A549 (cell line): ENCODE measurements at regions not wholly inside any gene's neighbourhood (a gene's known extent, or its start where the extent isn't known, plus 50 kb on each side); places are given as distances from the start of the nearest gene placed in this dataset.

Experiments used
- ATAC-seq, 2 experiments: fragments of 200-7000 bp in 1 of 2; fragments of >200 bp in 1 of 2; cut with Nextera tagmentation in 1 of 2; cut with Tn5 transposase in 1 of 2; 3 replicates each; pipeline versions ENCODE4 v1.8.0 to v1.9.1; 2018 to 2020; ENCODE audit warnings: mild to moderate bottlenecking in 1 of 2, moderate library complexity in 1 of 2
- CTCF ChIA-PET: fragments of 300-600 bp; sonication (Branson Sonifier 250); formaldehyde crosslinking; extraction: SDS; loops from one replicate; lab custom pipeline; 2021; ENCODE audit warnings: antibody characterized with exemption, inconsistent platforms; lab: Yijun Ruan, JAX
- POLR2A ChIA-PET: fragments of 350-600 bp; formaldehyde crosslinking; extraction: SDS; loops from one replicate; lab custom pipeline; 2021; ENCODE audit warnings: antibody characterized with exemption, inconsistent platforms; lab: Yijun Ruan, JAX
- DNase-seq, 2 experiments: peaks; one replicate each; pipeline versions ENCODE4 v3.0.0 to v3.0.0-alpha.2; 2011 to 2016; ENCODE audit warnings: low read depth in 1 of 2, low spot score in 1 of 2
- FAIRE-seq: peaks from 2 replicates; lab custom pipeline; 2011; peaks lifted over from hg19 to GRCh38; lab: Jason Lieb, UNC
- H3K27ac ChIP-seq, 2 experiments: fragments of >200 bp; sonication (Bioruptor Twin); formaldehyde crosslinking; 3 replicates each; pipeline ENCODE4 v1.5.1; 2016 to 2017
- H3K4me1 ChIP-seq: fragments of >200 bp; sonication (Bioruptor Twin); formaldehyde crosslinking; 3 replicates; pipeline ENCODE4 v1.6.1; 2016
- H3K4me2 ChIP-seq: fragments of >200 bp; sonication (Bioruptor Twin); formaldehyde crosslinking; 3 replicates; pipeline ENCODE4 v1.6.1; 2016
- H3K4me3 ChIP-seq: fragments of >200 bp; sonication (Bioruptor Twin); formaldehyde crosslinking; 3 replicates; pipeline ENCODE4 v1.5.1; 2016
- H3K9me3 ChIP-seq: fragments of >200 bp; sonication (Bioruptor Twin); formaldehyde crosslinking; 3 replicates; pipeline ENCODE4 v1.6.1; 2016
- CBX2 ChIP-seq: fragments of 200-600 bp; sonication (generic); IDR thresholded peaks from 2 replicates; pipeline ENCODE4 v1.6.1; 2016; ENCODE audit warnings: low read depth, mild to moderate bottlenecking, borderline replicate concordance
- CEBPB ChIP-seq, 2 experiments: fragments of >200 bp in 1 of 2; sonication (Bioruptor Twin) in 1 of 2; formaldehyde crosslinking in 1 of 2; IDR thresholded peaks; 2 replicates each; pipeline ENCODE4 v1.6.1; 2012 to 2016
- EHF ChIP-seq: fragments of 250-450 bp; sonication (Bioruptor Pico); IDR thresholded peaks from 2 replicates; pipeline ENCODE4 v1.5.0; 2020; ENCODE audit warnings: mild to moderate bottlenecking
- EHMT2 ChIP-seq: fragments of 200-600 bp; sonication (generic); IDR thresholded peaks from 2 replicates; pipeline ENCODE4 v1.6.1; 2016; ENCODE audit warnings: antibody characterized with exemption, low read depth, mild to moderate bottlenecking, moderate library complexity
- EP300 ChIP-seq, 2 experiments: fragments of >200 bp; sonication (Bioruptor Twin); formaldehyde crosslinking; IDR thresholded peaks; 2 replicates in 1 of 2; 3 replicates in 1 of 2; pipeline ENCODE4 v1.6.1; 2016 to 2017
- FOSL2 ChIP-seq, 2 experiments: fragments of 450-650 bp in 1 of 2; fragments of >200 bp in 1 of 2; sonication (Bioruptor Twin) in 1 of 2; formaldehyde crosslinking; IDR thresholded peaks; 2 replicates each; pipeline versions ENCODE4 v1.5.0 to v1.6.1; 2016 to 2020; ENCODE audit warnings: mild to moderate bottlenecking in 1 of 2, moderate library complexity in 1 of 2
- FOXS1 ChIP-seq: fragments of 250-450 bp; sonication (Bioruptor Pico); IDR thresholded peaks from 2 replicates; pipeline ENCODE4 v1.5.0; 2020; ENCODE audit warnings: mild to moderate bottlenecking, moderate library complexity
- HOXA7 ChIP-seq: fragments of 250-450 bp; sonication (Bioruptor Pico); IDR thresholded peaks from 2 replicates; pipeline ENCODE4 v1.5.0; 2020; ENCODE audit warnings: mild to moderate bottlenecking, moderate library complexity
- HOXB5 ChIP-seq: fragments of 250-450 bp; sonication (Bioruptor Pico); IDR thresholded peaks from 2 replicates; pipeline ENCODE4 v1.5.0; 2020; ENCODE audit warnings: mild to moderate bottlenecking, moderate library complexity
- JUN ChIP-seq, 2 experiments: fragments of >200 bp; sonication (Bioruptor Twin); formaldehyde crosslinking; IDR thresholded peaks; 2 replicates in 1 of 2; 3 replicates in 1 of 2; pipeline ENCODE4 v1.6.1; 2016 to 2017
- JUNB ChIP-seq: fragments of >200 bp; sonication (Bioruptor Twin); formaldehyde crosslinking; IDR thresholded peaks from 2 replicates; pipeline ENCODE4 v1.6.1; 2016
- MAFK ChIP-seq: fragments of 450-650 bp; IDR thresholded peaks from 2 replicates; pipeline ENCODE4 v1.6.1; 2014; ENCODE audit not compliant: partially characterized antibody
- MAZ ChIP-seq: fragments of 150-350 bp; IDR thresholded peaks from 2 replicates; pipeline ENCODE4 v1.6.1; 2014; ENCODE audit warnings: antibody characterized with exemption, low read depth, low read length, borderline replicate concordance
- PHF8 ChIP-seq: fragments of 200-600 bp; sonication (generic); IDR thresholded peaks from 2 replicates; pipeline ENCODE4 v1.6.1; 2016; ENCODE audit warnings: low read depth, mild to moderate bottlenecking, antibody characterized with exemption, moderate library complexity, borderline replicate concordance
- POLR2A ChIP-seq: IDR thresholded peaks from 2 replicates; pipeline ENCODE4 v1.6.1; 2012; ENCODE audit warnings: mild to moderate bottlenecking, low read length
- RAD21 ChIP-seq, 2 experiments: fragments of >200 bp in 1 of 2; sonication (Bioruptor Twin) in 1 of 2; formaldehyde crosslinking in 1 of 2; IDR thresholded peaks in 1 of 2; conservative IDR thresholded peaks in 1 of 2; 2 replicates in 1 of 2; 3 replicates in 1 of 2; pipeline ENCODE4 v1.6.1; 2012 to 2018; ENCODE audit warnings: inconsistent platforms in 1 of 2
- SREBF2 ChIP-seq: fragments of 450-650 bp; IDR thresholded peaks from 2 replicates; pipeline ENCODE4 v1.6.1; 2014; ENCODE audit warnings: mild to moderate bottlenecking, moderate library complexity
- ZFP36 ChIP-seq: fragments of 450-650 bp; IDR thresholded peaks from 2 replicates; pipeline ENCODE4 v1.6.1; 2014; ENCODE audit warnings: borderline replicate concordance; ENCODE audit not compliant: partially characterized antibody
- WGBS: methylation state at CpG from one replicate; pipeline ENCODE4 v1.1.6; 2017; ENCODE audit errors: missing lambda C conversion rate; 5-methylcytosine and 5-hydroxymethylcytosine counted together
- TF ChIP-seq, protein P1 (sequence below): fragments of >200 bp; sonication (Bioruptor Twin); formaldehyde crosslinking; IDR thresholded peaks from 2 replicates; pipeline ENCODE4 v1.6.1; 2016
- TF ChIP-seq, protein P2 (sequence below): IDR thresholded peaks from 2 replicates; pipeline ENCODE4 v1.6.1; 2012
- TF ChIP-seq, protein P3 (sequence below): fragments of 150-350 bp; IDR thresholded peaks from 2 replicates; pipeline ENCODE4 v1.6.1; 2014; ENCODE audit warnings: low read depth, mild to moderate bottlenecking, low read length
- TF ChIP-seq, protein P4 (sequence below): fragments of 250-450 bp; sonication (Bioruptor Pico); IDR thresholded peaks from 2 replicates; pipeline ENCODE4 v1.5.0; 2021; ENCODE audit warnings: mild to moderate bottlenecking, moderate library complexity, borderline replicate concordance

DNA sequence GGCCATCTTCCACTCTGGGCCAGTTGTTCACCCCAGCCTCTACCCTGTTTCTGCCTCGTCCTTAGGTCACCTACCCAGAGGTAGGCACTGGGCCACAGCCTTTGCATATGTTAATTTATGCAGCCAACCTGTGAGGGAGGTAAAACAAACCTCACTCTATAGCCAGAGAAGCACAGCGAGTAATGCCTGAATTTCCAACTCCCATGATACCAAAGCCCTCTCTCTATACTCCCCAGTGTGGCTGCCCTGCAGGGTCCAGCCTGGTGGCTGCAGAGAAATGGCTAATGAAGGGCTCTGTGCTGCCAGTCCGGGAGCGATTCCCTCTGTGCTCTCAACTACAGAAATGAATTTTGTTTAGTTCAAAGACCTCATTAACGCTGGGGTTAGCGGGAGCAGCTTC is 397.0 kb upstream of the CCL2 start:
- 6% methylated on average over 6 of the region's 6 CpGs for WGBS
- ChIA-PET POLR2A (no interaction called here), CTCF (interaction anchor here (0.8 to 1.4 kb wide), 2 partner anchors 10 to 107 kb away, joined by 3 read pairs; no protein-coding TSS in a partner anchor)
- Histone ChIP-seq H3K4me3 (no peak overlapping the region), H3K4me2 (no peak overlapping the region), H3K27ac (no peak overlapping the region), H3K4me1 (no peaks in the 10 kb centered on the region), H3K9me3 (no peaks in the 10 kb centered on the region)
- FAIRE-seq (no peak), DNase-seq (no peak), ATAC-seq (no peak)
- no peak for TF ChIP-seq CBX2
- TF ChIP-seq MAZ: no peak
- TF ChIP-seq, protein P1, sequence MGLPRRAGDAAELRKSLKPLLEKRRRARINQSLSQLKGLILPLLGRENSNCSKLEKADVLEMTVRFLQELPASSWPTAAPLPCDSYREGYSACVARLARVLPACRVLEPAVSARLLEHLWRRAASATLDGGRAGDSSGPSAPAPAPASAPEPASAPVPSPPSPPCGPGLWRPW: no peak
- no peak for TF ChIP-seq EHMT2
- TF ChIP-seq POLR2A: no peak
- TF ChIP-seq SREBF2: no peak
- TF ChIP-seq JUN (IDR thresholded peaks at IDR 0.05): no peak
- TF ChIP-seq PHF8: no peak
- TF ChIP-seq FOXS1 (CRISPR knock-in tag): no peak
- TF ChIP-seq, protein P2, sequence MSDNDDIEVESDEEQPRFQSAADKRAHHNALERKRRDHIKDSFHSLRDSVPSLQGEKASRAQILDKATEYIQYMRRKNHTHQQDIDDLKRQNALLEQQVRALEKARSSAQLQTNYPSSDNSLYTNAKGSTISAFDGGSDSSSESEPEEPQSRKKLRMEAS: no peak
- no peak for TF ChIP-seq RAD21 (conservative IDR thresholded peaks at IDR 0.05 in 1 of 2, IDR thresholded peaks at IDR 0.05 in 1 of 2)
- TF ChIP-seq EHF: no peak

DNA sequence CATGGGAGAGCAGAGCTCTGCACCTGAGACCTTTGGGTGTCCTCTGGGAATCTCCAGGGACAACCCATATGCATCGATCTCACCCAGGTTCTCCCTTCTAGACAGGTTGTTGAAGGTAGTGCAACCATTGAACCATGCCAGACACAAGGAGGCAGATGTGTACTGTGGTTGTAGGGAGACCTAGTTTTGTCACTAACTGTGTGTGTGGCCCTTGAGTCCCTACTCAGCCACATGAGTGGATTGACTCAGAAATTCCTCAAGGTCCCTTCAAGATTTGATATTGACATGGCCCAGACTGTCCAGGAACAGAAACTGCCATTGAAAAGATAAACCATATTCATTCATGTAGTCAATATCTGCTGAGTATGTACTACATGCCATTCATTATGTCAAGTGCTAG is 396.4 kb upstream of the CCL2 start:
- ChIA-PET POLR2A (no interaction called here), CTCF (interaction anchor here (0.8 kb wide), 1 partner anchor 342 kb away, joined by 3 read pairs; no protein-coding TSS in a partner anchor)
- Histone ChIP-seq H3K27ac (no peak overlapping the region), H3K4me3 (no peak overlapping the region), H3K4me2 (no peak overlapping the region), H3K9me3 (no peaks in the 10 kb centered on the region), H3K4me1 (no peaks in the 10 kb centered on the region)
- 9% methylated on average over 1 of the region's 1 CpG for WGBS
- no peak for FAIRE-seq
- DNase-seq: no peak
- no peak for ATAC-seq
- TF ChIP-seq JUN (IDR thresholded peaks at IDR 0.05) (no peak), JUNB (no peak), MAFK (no peak), HOXB5 (CRISPR knock-in tag) (no peak), HOXA7 (CRISPR knock-in tag) (no peak), CEBPB (IDR thresholded peaks at IDR 0.05) (no peak), ZFP36 (no peak), FOSL2 (IDR thresholded peaks at IDR 0.05) (no peak), FOSL2 (CRISPR knock-in tag; IDR thresholded peaks at IDR 0.05) (no peak), EP300 (IDR thresholded peaks at IDR 0.05) (no peak)
- TF ChIP-seq, protein P1: no peak
- TF ChIP-seq, protein P3, sequence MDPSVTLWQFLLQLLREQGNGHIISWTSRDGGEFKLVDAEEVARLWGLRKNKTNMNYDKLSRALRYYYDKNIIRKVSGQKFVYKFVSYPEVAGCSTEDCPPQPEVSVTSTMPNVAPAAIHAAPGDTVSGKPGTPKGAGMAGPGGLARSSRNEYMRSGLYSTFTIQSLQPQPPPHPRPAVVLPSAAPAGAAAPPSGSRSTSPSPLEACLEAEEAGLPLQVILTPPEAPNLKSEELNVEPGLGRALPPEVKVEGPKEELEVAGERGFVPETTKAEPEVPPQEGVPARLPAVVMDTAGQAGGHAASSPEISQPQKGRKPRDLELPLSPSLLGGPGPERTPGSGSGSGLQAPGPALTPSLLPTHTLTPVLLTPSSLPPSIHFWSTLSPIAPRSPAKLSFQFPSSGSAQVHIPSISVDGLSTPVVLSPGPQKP: no peak
- TF ChIP-seq, protein P4, sequence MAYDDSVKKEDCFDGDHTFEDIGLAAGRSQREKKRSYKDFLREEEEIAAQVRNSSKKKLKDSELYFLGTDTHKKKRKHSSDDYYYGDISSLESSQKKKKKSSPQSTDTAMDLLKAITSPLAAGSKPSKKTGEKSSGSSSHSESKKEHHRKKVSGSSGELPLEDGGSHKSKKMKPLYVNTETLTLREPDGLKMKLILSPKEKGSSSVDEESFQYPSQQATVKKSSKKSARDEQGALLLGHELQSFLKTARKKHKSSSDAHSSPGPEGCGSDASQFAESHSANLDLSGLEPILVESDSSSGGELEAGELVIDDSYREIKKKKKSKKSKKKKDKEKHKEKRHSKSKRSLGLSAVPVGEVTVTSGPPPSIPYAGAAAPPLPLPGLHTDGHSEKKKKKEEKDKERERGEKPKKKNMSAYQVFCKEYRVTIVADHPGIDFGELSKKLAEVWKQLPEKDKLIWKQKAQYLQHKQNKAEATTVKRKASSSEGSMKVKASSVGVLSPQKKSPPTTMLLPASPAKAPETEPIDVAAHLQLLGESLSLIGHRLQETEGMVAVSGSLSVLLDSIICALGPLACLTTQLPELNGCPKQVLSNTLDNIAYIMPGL (CRISPR knock-in tag): no peak
- TF ChIP-seq, all 56 proteins: peak for 0
